NCI-H748 (cell line): ENCODE measurements at regions not wholly inside any gene's neighbourhood (a gene's known extent, or its start where the extent isn't known, plus 50 kb on each side); places are given as distances from the start of the nearest gene placed in this dataset.
A peak's percentile ranks its signal among the peaks of the same experiment; 100 is the strongest.

Experiments used
- DNase-seq: peaks from one replicate; lab custom pipeline; 2025; ENCODE audit not compliant: unreplicated experiment; lab: John Stamatoyannopoulos, UW

DNA sequence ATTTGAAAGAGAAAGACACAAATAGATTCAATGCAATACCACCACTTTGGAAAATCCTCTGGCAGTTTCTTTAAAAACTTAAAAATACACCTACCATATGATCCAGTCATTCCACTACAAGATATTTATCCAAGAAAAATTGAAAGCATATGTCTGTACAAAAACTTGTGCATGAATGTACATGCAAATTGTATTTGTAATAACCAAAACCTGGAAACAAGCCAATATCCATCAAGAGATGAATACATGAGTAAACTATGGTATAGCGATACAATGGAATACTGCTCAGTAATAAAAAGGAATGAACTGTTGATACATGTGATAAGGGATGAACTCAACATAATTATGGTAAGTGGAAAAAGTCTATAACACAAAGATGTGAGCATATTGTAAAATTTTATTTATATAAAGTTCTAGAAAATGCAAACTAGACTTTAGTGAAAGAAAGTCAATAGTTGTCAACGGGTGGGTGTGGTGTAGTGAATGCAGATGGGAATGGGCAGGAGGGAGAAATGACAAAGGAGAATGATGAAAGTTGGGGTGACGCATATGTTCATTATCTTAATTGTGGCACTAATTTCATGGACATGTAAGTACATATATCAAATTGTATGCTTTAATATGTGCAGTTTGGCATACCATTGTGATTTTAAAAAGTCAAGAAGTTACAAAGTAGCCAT, 347.5 kb downstream of the SAMD5 start:
- peak; percentile 78 for DNase-seq

DNA sequence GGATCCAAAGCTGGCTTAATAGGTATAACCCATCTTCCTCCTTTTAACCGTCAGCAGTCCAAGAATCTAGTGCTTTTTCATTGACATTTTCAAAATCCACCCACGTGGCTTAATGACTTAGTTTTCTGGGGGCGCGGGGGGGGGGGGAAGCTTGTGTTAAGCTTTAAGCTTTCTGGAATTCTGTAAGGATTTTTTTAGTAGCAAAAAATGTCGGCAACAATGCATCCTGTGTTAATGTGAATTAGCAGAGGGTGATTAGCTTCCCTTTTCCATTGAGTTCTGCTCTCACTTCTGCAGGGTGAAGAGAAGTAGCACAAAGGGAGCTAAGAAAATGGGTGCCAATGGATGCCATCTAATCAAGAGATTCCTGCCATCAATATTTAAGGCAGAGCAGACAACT, 348.2 kb downstream of the SAMD5 start:
- no peak for DNase-seq

DNA sequence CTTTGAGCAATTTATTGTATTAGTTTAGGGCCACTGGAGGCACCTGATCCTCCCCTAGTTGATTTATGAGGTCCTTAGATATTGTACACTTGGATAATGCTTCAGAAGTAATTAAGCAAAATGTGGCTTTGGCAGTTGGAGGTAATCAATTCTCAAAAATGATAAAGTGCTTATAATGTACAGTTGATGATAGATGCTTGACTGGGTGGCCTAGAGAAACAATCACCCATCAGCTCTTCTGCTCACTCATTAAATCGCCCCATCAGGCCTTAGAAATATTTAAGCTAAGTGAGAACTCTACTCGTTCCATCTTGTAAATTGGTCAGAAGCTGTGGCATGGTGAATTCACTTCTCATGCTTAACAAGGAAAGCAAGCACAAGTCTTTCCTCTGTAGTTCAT, 349.9 kb downstream of the SAMD5 start:
- no peak for DNase-seq

DNA sequence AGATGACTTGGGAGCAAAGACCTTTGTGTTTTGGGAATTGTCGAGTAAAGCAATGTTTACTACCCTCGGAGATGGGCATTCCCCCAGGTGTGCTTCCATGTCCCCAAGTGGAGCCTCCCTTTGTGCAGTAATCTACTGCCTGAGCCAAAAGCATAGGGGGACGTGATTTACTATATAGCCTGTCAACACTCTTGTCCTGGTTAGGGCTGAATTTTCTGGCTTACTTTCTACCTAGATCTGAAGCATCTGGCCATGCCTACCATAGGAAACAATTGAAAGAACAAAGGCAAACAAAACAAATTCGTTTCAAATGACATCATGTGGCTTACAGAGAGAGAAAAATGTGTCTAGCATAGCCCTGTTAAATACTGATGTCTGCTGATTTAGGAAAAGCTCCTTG, 350.6 kb downstream of the SAMD5 start:
- peak; percentile 20 for DNase-seq

DNA sequence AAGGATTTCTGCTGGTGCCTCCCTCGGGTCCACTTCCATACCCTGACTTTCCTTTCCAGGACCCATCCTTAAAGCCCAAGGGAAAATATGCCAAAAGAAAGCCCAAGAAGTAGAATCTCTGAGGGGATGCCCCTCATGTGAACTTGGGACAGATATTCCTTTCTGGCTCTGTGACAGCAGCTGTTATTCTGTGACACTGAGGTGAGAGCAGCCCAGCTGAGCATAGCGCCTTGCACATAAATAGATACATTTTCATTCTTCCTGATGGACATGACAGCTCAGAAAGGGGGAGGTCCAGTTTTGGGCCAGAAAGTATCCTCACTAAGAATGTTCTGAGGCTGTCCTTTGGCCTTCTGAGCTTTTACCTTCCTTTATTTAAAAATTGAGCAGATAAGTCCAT, 353.2 kb downstream of the SAMD5 start:
- DNase-seq = no peak

DNA sequence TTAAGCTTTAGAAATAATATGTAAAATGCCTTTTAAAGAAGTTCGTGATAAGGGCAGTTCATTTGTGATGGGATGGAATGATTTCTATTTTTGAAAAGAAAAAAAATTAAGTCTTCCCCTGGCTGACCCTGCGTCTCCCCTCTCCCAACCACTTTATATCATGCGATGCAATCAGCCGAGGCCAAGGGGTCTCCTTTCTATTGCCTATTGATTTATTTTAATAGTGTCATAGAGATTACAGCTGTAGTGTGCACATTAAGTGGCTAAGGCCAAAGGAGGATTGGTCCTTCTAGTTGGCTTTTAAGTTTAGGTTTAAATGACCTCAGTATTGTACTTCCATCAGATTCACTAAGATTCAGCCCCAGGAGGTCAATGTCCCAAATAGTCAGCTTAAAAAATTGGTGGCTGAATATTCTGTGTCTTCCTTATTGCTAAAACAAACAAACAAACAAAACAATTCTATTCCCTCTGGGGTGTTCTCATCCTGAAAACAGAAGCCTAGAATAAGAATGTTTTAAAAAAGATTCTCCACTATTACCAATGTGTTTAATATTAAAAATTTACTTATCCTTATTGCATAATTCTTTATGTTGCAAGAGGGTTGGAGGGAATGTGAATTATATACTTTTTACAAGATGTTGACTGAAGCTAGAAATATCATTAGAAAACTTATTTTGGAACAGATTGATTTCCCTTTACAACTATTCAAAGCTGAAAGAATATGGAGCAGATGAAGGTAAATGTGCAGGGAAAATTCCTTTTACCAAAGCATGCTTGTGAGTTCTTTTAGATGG, 359.1 kb downstream of the SAMD5 start:
- DNase-seq = no peak

DNA sequence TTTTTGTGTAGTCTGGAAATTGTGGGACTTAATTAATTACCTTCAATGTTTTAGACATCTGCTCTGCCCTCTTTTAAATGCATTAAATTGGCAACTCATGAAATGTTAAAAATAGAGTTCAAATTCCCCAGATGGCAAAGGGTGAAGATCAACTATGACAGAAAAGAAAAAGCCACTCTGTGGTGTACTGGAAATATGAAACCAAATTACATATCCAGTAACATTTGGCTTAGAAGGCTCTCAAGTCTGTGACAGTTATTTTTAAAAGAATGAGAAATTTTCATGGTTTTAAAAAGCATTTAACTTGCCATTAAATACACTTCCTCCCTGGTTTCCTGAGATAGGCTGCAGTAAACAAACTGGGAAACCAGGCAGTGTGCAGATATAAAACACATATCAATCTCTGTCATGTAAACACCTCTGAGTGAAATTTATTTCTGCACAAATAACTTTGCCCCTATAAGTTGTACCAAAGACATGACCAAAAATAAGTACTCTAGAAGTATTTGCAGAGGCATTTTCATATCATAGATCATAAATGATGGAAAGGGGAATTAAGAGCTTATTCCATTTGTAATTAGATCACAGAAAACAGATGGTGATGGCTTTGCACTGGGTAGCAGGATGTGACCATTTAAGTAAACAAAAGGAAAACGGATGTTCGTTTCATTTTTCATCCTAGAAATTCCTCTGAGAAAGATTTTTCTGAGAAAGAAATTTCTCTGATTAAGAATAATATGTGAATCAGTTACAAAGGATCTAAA, 360.1 kb downstream of the SAMD5 start:
- peak; percentile 36 for DNase-seq

DNA sequence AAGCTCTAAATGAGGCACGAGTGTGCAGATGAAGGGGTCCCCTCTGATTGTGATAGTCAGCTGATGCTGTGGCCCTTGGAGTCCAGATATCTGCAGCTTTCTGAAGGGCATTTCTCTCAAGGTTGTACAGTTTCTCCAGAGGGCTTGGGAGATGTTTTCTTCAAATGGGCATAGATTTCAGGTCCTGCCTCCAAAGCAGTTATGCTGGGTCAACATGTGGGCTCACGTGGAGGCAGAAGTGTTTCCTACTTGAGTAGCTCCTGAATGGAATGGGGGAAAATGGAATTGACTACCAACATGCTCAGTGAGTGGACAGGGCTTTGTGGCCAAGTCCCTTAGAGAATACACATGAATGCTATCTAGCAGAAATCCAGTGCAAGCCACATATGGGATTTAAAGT, 360.7 kb downstream of the SAMD5 start:
- DNase-seq = peak; percentile 25

DNA sequence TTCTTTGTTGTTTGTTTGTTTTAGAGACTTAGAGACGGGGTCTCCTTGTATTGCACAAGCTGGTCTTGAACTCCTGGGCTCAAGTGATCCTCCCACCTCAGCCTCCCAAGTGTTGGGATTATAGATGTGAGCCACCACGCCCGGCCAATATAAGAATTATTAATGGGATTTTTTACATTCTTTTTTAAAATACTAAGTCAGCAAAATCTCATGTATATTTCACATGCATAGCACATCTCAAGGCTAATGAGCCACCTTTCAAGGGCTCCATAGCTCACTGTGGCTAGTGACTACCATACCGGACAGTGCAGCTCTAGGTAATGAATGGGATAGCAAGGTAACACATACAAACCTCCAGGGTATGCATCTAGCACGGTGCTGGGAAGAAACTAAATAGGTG, 361.4 kb downstream of the SAMD5 start:
- DNase-seq = no peak

DNA sequence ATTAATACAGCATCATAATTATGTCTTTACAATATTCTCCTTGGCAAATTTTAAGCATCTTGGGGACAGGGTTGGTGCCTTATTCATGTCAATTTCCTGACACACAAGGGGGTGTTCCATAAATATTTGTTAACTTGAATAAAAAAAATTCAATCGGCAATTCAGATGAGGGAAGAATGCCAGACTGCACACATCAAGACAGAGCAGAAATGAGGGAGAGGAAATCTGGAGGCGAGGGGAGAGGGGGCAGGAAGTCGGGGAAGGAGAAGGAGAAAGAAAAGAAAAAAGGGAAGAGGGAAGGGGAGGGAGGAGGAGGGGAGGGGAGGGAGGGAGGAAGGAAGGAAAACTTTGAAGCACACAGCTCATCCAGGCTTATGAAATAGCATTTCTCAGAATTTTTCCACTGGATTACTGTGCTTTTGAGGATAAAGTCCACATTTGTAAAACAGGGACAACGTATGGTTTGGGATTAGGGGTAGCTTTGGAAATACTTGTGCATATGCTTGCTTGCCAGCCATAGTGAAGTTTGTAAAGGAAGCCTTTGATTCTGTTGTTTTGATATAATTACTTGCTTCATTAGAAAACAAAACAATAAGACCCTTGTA, 362.1 kb downstream of the SAMD5 start:
- no peak for DNase-seq

DNA sequence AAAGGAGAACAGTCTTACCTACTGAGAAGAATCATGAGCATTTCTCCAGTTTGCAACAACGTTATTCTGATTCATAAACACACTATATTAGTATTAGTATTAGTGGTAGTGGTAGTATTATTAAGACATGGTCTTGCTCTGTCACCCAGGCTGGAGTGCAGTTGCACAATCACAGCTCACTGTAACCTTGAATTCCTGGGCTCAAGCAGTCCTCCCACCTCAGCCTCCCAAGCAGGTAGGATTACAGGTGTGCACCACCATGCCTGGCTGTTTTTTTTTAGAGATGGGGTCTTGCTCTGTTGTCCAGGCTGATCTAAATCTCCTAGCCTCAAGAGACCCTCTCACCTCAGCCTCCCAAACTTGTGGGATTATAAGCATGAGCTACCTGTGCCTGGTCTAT, 363.5 kb downstream of the SAMD5 start:
- no peak for DNase-seq

DNA sequence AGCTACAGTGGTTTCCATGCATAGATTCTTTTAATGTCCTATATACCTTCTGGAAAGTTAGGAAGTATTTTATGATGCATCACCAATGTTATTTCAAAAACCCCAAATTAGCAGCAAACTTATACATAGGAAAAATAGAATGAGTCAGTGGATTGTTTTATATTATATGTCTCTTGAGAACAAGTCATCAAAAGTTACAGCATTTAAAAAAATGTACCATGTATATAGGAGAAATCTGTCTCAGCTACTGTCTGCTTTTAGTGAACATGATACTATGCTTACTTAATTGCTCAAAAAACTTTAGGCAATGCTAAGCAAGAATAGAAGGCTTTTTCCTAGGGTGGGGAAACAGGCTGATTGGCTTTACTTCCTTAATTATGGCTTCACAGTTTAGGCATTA, 365.3 kb downstream of the SAMD5 start:
- DNase-seq = no peak

DNA sequence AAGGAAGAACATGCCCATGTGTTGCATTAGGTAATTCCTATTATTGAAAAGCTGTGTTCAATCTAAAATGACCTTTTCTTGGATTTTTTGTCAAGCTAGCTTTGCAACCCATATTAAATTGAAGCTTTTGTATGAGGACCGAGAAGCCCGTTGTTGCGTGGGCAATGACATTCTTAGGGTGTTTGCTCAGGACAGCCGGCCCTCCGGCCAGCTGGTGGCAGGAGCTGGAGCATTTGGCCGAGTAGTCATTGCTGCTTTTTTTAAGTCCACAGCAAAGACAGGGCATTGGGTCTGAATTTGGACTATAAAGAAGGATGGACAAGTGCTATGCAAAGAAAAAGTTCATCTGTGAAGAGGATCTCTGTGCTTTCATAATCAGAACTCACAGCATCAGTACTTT, 365.8 kb downstream of the SAMD5 start:
- DNase-seq = no peak

DNA sequence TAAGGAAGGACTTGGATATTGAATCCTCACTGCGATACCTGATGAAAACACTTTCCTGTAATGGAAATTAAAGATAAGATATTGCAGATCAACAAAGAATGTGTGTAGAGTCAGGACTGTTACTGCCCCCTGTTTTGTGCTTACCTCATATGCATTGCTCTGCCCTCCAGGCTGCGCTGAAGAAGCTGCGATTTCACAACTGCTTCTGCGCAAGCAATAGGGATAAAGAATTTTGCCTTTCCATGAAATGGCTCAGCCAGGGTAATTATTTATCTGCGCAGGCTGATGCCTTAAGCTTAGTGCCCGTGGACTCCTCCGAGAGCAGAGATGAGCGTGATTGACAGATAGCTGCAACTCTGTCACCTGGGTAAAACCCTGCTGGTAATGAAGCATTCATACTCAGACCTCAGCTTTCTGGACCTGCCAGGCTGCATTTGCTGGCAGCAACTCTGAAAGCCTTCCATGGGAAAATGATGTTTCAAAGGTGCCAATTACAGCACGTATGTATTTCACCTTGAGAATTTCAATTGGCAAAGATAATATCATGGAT, 370.6 kb downstream of the SAMD5 start:
- peak; percentile 31 for DNase-seq

DNA sequence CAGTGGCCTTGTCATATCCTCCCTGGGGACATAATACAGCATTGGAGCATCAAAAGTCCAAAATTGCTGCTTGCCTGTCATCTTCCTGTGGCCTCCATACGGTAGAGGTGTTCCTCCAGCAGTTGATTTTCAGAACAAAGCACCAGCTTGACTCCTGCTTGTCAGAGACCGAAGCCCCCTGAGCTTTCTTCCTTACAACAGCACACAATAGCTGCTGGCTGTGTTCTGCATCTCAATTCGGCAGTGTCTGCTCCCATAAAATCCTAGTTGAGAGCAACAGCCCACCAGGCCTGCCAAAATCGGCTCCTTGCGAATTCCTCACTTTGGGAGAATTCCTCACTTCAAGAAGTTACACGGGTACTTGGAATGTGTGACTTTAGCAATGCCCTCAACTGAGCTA, 372.9 kb downstream of the SAMD5 start:
- DNase-seq = no peak

DNA sequence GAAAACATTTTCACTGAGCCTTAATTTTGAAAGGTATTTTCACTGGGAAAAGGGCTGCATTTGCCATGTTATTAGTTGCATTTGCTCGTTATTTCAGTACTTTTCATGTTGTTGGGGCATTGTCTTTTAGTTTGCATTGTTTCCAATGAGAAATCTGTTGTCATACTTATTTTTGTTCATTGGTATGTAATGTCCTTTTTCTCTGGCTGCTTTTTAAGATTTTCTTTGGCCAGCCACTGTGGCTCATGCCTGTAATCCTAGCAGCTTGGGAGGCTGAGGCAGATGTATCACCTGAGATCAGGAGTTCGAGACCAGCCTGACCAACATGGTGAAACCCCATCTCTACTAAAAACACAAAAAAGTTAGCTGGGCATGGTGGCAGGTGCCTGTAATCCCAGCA, 379.9 kb downstream of the SAMD5 start:
- no peak for DNase-seq

DNA sequence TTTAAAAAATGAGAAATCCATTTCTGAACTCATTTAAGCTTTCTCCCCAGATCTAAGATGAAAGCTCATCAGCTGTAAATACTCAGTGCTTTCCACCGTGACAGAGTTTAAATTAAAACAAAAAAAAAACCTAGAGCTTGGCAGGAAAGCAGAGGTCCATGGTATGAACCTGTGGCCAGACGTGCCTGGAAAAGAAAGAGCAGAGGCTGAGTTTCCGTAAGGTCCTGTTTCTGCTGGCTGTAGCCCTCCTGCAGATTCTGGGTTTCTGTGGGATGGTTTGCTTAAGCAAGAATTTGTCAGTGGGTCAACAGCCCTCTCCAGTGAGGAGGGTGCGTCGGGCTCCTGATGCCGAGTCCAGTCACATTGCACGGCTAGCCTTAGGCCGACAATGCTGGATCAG, 383.2 kb downstream of the SAMD5 start:
- no peak for DNase-seq

DNA sequence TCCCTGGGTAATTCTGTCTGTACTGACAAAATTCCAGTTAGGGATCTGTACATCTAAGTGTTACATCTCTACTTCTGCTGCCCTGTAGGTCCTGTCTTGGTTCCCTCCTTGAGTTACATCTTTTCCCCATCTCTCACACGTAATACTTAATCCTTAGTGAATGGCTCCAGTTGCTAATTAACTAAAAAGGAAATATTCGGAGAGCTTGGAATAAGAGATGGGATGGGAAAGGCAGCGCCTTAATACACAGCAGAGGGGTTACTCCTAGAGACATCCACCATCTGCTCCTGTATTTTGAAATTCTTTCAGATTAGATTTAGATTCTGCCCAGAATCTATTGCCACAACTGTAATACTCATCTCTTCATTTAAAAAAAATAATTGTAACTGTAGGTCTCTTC, 384.0 kb downstream of the SAMD5 start:
- DNase-seq = no peak

DNA sequence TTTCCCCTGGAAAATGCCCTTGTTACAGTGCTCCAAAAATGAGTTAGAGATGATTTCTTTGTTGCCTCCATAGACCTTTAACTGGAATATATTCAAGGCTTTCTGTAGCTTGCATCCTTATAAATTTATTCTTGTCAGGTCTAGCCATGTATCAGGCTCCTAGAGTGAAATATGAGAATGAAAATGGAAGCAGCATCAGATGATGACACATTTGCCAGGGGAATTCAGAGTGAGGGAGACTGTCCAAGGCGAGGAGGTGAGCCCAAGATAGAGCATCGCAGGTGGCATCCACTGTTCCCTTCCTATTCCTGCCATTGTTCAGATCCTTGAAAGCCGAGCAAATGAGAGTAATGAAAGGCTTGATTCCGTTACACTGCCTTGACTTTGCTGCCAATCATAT, 386.8 kb downstream of the SAMD5 start:
- DNase-seq = no peak

DNA sequence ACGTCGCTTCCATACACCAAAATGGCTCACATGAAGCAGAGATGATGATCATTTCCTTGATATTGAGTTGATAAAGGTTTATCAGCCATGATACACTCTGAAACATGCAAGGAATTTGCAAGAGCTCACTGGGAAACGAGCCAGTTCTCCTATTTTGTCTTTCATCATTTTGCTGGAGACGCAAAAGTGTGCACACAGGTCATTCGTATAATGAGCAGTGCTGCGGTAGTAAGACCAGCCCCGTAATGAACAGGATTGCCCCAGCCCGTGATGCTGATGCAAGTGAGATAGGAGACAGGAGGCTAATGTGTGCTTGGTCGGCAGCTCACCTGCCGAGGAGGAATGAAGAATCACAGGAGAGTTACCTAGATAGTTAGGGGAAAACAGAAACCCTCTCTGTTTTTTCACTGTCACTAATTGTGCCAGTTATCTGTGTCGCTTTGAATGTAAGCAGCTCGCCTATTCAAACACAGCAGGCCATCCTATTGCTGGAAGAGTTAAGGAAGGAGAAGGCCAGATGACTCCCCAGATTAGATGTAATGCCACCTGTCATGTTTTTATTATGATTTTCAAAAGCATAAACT, 391.8 kb downstream of the SAMD5 start:
- DNase-seq = peak; percentile 84

DNA sequence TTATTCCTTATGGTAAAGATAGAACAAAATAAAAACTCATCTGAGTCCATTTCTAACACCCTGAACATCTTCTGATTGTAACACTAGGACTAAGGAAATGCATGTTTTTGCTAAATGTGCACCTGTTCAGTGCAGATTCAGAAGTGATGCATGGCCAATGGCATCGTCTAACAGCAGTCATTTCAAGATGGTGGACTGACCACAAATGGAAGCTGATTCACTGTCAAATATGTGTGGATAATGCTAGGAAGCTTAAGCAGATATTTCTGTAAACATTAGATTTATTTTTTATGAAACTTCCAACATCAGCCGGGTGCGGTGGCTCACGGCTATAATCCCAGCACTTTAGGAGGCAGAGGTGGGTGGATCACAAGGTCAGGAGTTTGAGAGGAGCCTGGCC, 394.8 kb downstream of the SAMD5 start:
- no peak for DNase-seq
